ACC112 (cell line): ENCODE measurements at regions not wholly inside any gene's neighbourhood (a gene's known extent, or its start where the extent isn't known, plus 50 kb on each side); places are given as distances from the start of the nearest gene placed in this dataset.

ENCODE experiments used
- H2AFZ ChIP-seq: fragments of 200-600 bp; sonication (generic); one replicate; pipeline ENCODE4 v1.6.0; 2017; ENCODE audit warnings: antibody characterized with exemption, low read length; ENCODE audit not compliant: unreplicated experiment
- H3K27ac ChIP-seq: fragments of 200-600 bp; sonication (generic); 2 replicates; pipeline ENCODE4 v1.5.1; 2014; ENCODE audit warnings: low read depth, mild to moderate bottlenecking, antibody characterized with exemption, low read length, moderate library complexity
- H3K27me3 ChIP-seq: fragments of 200-600 bp; sonication (generic); 2 replicates; pipeline ENCODE4 v1.6.1; 2014; ENCODE audit warnings: mild to moderate bottlenecking, antibody characterized with exemption, low read length, moderate library complexity, mixed read lengths; ENCODE audit not compliant: insufficient read depth
- H3K36me3 ChIP-seq: fragments of 200-600 bp; sonication (generic); 2 replicates; pipeline ENCODE4 v1.6.1; 2016; ENCODE audit warnings: mild to moderate bottlenecking, antibody characterized with exemption, low read length, moderate library complexity, mixed read lengths; ENCODE audit not compliant: insufficient read depth
- H3K4me1 ChIP-seq: fragments of 200-600 bp; sonication (generic); one replicate; pipeline ENCODE4 v1.6.1; 2016; ENCODE audit warnings: low read length, mixed read lengths; ENCODE audit not compliant: insufficient read depth, unreplicated experiment, control insufficient read depth
- H3K4me3 ChIP-seq: fragments of 200-600 bp; sonication (generic); 2 replicates; pipeline ENCODE4 v1.5.1; 2014; ENCODE audit warnings: mild to moderate bottlenecking, low read depth, low read length
- H3K79me2 ChIP-seq: fragments of 200-600 bp; sonication (generic); one replicate; pipeline ENCODE4 v1.6.0; 2016; ENCODE audit warnings: low read length; ENCODE audit not compliant: control insufficient read depth, unreplicated experiment, insufficient read depth

DNA sequence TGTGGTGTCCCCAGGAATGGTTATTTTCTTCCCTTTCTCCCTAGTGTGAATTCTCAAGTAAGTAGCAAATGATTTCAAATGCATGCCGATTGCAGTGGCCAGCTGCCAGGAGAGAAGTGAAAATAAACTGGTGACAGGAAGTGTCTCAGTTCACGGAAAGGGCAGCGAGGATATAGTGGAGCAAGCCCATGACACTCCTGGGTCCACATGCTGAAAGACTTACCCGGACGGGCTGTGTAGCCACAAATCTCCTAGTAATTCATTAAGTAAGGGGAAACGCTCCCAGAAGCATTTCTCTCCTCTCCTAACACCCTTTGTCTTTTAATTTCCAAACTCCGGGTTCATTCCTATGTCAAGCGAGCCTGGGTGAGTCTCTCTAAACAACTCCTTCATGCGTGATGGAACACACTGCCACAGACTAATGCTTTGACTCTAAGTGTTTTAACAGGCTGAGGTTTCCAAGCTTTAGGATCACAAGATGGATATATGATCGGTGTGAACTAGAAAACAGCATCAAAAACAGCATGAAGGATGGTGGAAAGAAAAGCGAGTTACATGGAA lies 125.6 kb downstream of the CYP26A1 start:
- Histone ChIP-seq H2AFZ (peak overlapping the region; percentile 88), H3K79me2 (no peaks in the 10 kb centered on the region), H3K4me1 (peaks cover 9% of the 10 kb centered on the region), H3K27me3 (peaks cover 8% of the 10 kb centered on the region), H3K36me3 (no peaks in the 10 kb centered on the region), H3K4me3 (peak overlapping the region; percentile 67), H3K27ac (no peak overlapping the region)

DNA sequence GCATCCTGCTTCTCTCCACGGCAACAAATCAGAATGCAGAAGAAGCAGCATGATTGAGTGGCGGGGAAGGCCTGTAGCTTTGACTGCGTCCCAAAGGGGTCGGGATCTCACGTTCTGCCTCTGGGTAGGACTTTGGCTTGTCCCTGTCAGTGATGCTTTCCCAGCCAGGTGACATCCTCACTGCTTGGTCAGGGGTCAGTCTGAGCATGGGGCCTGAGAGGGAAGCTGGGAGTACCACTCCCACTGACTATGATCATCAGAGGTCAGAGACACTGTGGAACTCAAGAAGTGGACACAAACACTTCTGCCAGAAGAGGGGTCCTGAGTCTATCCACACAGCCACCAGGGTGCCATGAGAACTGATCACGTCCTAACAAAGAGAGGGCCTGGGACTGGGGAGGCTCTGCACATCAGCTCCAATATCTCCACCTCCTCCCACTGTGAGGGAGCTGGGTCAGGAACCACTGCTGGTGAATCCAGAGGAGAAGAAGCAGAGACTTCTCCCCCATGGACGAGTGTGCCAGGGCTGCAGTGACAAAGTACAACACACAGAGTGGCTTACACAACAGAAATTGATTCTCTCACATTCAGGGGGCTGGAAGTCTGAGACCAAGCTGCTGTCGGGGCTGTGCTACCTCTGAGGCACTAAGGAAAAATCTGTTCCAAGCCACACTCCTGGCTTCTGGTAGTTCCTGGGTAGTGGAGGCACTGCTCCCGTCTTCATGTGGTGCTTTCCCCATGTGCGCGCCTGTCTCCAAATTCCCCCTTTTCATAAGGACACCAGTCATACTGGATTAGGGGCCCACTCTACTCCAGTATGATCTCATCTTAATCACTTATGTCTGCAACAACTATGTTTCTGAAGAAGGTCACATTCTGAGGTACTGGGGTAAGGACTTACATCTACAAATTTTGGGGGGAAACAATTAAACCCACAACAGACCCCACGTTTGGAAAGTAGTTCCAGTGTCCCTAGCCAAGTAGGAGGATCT lies 131.1 kb downstream of the CYP26A1 start:
- H3K27ac ChIP-seq: no peak overlapping the region
- no peaks in the 10 kb centered on the region for H3K36me3 ChIP-seq
- no peak overlapping the region for H3K4me3 ChIP-seq
- no peaks in the 10 kb centered on the region for H3K4me1 ChIP-seq
- H3K79me2 ChIP-seq: no peaks in the 10 kb centered on the region
- no peaks in the 10 kb centered on the region for H3K27me3 ChIP-seq
- no peak overlapping the region for H2AFZ ChIP-seq

DNA sequence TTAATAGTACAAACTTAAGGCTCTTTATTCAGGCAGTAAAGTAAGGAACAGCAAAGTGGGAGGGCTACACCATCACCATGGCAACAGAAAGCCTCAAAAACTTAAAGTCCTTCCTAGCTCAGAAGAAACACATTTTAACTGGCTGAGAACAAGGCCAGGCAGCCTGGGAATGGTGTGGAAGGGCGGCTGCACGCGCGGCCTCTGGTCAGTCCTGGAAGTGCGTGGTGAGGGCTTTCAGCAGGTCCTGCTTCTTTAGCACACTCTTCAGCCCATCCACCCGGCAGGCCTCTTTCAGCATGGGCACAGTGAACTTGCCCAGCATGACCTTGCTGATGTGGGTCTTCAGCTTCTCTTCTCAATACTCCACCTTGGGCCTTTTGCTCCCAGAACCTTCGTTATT lies 133.0 kb downstream of the CYP26A1 start:
- Histone ChIP-seq H3K79me2 (no peaks in the 10 kb centered on the region), H2AFZ (no peak overlapping the region), H3K27ac (no peak overlapping the region), H3K27me3 (no peaks in the 10 kb centered on the region), H3K36me3 (no peaks in the 10 kb centered on the region), H3K4me1 (no peaks in the 10 kb centered on the region), H3K4me3 (no peak overlapping the region)

DNA sequence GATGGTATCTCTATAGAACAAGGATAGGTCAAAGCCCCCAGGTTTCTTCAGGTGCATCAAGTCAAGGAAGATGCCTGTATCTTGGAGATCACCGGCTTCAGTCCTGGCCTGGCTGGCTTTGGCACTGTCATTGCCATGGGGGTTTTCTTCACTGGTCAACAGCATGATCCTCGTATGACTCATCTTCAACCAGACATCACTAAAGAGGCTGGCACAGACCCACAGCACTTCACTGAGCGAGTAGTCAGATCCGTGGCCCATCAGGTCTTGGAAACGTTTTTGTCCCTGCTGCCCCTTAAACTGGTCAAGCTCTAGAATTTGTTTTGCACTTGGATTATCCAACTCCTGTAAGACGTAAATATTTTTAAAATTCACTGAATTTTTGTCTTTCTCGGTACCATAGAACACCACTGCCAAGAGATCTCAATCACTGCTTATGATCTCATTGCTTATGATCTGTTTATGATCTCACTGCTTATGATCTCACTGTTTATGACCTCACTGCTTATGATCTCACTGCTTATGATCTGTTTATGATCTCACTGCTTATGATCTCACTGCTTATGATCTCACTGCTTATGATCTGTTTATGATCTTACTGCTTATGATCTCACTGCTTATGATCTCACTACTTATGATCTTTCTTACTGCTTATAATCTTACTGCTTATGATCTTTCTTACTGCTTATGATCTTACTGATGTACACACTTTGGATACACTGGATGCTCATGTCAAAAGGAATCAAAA lies 135.2 kb downstream of the CYP26A1 start:
- Histone ChIP-seq H2AFZ (no peak overlapping the region), H3K27ac (no peak overlapping the region), H3K79me2 (no peaks in the 10 kb centered on the region), H3K4me1 (no peaks in the 10 kb centered on the region), H3K36me3 (no peaks in the 10 kb centered on the region), H3K27me3 (no peaks in the 10 kb centered on the region), H3K4me3 (no peak overlapping the region)

DNA sequence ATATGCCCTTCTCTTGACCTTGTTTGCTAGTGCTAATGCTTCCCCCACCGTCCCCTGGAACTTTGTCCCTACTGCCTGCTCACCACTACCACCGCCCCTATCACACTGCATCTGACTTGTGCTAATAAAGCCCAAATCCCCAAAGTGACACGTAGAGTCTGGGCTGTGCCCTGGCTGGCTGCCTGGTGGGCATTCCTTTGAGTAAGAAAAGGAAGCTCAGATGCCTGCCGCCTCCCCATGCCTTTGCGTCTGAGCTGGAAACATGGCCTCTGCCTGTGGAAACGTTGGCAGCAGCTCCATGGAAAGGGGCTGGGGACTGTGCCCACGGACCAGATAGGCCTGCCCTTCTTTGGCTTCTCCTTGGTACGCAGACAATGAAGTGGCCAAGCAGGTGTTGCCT lies 138.3 kb downstream of the CYP26A1 start:
- H3K4me3 ChIP-seq: no peak overlapping the region
- H3K36me3 ChIP-seq: no peaks in the 10 kb centered on the region
- no peaks in the 10 kb centered on the region for H3K4me1 ChIP-seq
- H3K27me3 ChIP-seq: no peaks in the 10 kb centered on the region
- H3K79me2 ChIP-seq: no peaks in the 10 kb centered on the region
- no peak overlapping the region for H2AFZ ChIP-seq
- no peak overlapping the region for H3K27ac ChIP-seq

DNA sequence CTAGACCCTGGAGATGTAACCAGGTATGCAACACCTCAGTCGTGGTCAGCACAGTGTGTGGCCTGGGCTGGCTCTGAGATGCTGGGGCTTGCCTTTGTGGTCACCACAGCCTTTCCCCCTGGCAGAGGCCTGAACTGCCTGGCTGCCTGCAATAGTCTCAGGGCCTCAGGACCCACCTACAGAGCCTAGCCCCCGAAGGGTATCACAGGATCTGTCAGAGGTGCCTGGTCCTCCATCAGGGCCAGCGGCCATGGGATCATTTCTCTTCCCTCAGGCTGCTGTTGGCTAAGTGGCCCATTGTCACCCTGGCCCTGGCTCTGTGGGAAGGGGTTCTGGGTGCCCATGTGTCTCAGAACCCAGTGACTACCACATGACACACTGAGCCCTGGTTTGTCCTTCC lies 141.6 kb downstream of the CYP26A1 start:
- Histone ChIP-seq H3K36me3 (no peaks in the 10 kb centered on the region), H3K4me3 (no peak overlapping the region), H2AFZ (no peak overlapping the region), H3K27ac (no peak overlapping the region), H3K79me2 (no peaks in the 10 kb centered on the region), H3K27me3 (no peaks in the 10 kb centered on the region; the same call in 1 of the 2 replicates), H3K4me1 (no peaks in the 10 kb centered on the region)

DNA sequence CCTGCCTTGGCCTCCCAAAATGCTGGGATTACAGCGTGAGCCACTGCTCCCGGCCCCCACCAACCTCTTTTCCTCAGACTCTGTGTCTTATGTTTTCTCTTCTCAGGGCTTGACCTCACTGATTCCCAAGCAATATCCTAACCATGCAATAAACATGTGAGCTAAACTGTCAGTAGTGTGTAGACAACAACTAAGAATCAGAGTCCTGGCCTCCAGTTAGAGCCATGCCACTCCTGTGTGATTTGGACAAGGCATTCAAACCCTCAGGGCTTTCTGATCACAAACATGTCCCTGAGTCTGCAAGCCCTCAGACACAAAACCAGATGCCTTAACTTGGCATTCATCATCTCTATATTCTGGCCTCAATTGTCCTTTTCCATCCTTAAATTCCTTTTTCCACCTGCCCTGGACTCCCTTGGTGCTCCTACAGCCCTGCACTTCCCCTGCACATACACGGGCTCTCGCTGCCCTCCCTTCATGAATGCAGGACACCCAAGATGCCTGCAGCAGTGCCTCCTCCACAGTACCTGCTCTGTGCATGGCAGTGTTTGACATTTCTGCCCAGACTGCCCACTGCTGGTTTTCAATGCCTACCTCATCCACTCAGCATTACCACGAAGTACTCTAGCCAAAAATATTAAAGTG lies 142.8 kb downstream of the CYP26A1 start:
- Histone ChIP-seq H3K4me3 (no peak overlapping the region), H3K4me1 (no peaks in the 10 kb centered on the region), H3K79me2 (no peaks in the 10 kb centered on the region), H2AFZ (no peak overlapping the region), H3K27me3 (peaks cover 2% of the 10 kb centered on the region), H3K36me3 (no peaks in the 10 kb centered on the region), H3K27ac (no peak overlapping the region)

DNA sequence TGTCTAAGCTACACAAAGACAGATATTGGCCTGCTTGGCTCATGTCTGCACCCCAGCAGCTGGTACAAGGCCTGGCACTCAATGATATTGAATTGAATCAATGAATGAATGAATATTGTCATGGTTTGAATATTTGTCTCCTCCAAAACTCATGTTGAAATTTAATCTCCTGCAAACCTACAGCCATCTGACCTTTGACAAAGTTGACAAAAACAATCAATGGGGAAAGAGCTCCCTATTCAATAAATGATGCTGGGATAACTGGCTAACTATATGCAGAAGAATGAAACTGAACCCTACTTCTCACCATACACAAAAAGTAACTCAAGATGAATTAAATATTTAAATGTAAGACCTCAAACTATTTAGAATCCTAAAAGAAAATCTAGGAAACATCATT lies 144.7 kb downstream of the CYP26A1 start:
- H3K4me3 ChIP-seq: no peak overlapping the region
- no peaks in the 10 kb centered on the region for H3K79me2 ChIP-seq
- peaks cover 12% of the 10 kb centered on the region for H3K27me3 ChIP-seq
- H3K4me1 ChIP-seq: no peaks in the 10 kb centered on the region
- H2AFZ ChIP-seq: no peak overlapping the region
- no peak overlapping the region for H3K27ac ChIP-seq
- no peaks in the 10 kb centered on the region for H3K36me3 ChIP-seq

DNA sequence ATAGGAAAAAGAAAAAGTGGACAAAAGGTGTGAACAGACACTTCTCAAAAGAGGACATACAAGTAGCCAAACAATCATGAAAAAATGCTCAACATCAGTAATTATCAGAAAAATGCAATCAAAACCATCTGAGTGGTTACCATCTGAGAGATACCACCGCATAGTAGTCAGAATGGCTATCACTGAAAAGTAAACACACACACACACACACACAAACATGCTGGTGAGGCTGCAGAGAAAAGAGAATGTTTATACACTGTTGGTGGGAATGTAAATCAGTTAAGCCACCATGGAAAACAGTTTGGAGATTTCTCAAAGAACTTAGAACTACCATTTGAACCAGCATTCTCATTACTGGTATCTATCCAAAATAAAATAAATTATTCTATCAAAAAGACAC lies 145.7 kb downstream of the CYP26A1 start:
- H3K27ac ChIP-seq: no peak overlapping the region
- H3K79me2 ChIP-seq: no peaks in the 10 kb centered on the region
- no peaks in the 10 kb centered on the region for H3K4me1 ChIP-seq
- H3K36me3 ChIP-seq: no peaks in the 10 kb centered on the region
- no peak overlapping the region for H3K4me3 ChIP-seq
- H2AFZ ChIP-seq: no peak overlapping the region
- peaks cover 13% of the 10 kb centered on the region for H3K27me3 ChIP-seq
